PC-9 (cell line): ENCODE measurements at regions not wholly inside any gene's neighbourhood (a gene's known extent, or its start where the extent isn't known, plus 50 kb on each side); places are given as distances from the start of the nearest gene placed in this dataset.

Source experiments
- BruUV-seq: library from RNA; stranded (reverse); fragments of 400-500 nt; replicated peaks from 2 replicates; lab custom pipeline; 2021; lab: Mats Ljungman, UMichigan
- CTCF ChIA-PET: fragments of 300-600 bp; sonication (Branson Sonifier 250); formaldehyde crosslinking; loops from one replicate; lab custom pipeline; 2022; ENCODE audit warnings: antibody characterized with exemption; lab: Charles Lee
- POLR2A ChIA-PET: fragments of 300-600 bp; sonication (Branson Sonifier 250); formaldehyde crosslinking; loops from one replicate; lab custom pipeline; 2022; ENCODE audit warnings: antibody characterized with exemption; ENCODE audit not compliant: unreplicated experiment; lab: Charles Lee
- DNase-seq, 2 experiments: peaks; one replicate each; pipeline versions ENCODE4 v3.0.0 to v3.0.0-alpha.2; 2015 to 2022; ENCODE audit warnings: mixed read lengths in 1 of 2
- H2AFZ ChIP-seq: fragments of 200-600 bp; sonication (generic); 2 replicates; pipeline ENCODE4 v1.8.1; 2017; ENCODE audit warnings: antibody characterized with exemption
- H3F3A ChIP-seq: fragments of 200-600 bp; sonication (generic); 2 replicates; pipeline ENCODE4 v1.8.1; 2017; ENCODE audit warnings: antibody characterized with exemption, mild to moderate bottlenecking, low read depth; ENCODE audit not compliant: insufficient read depth
- H3K27ac ChIP-seq: fragments of 200-600 bp; sonication (generic); 2 replicates; pipeline ENCODE4 v1.6.1; 2016; ENCODE audit warnings: mixed run types
- H3K27me3 ChIP-seq: fragments of 200-600 bp; sonication (generic); 2 replicates; pipeline ENCODE4 v1.6.1; 2016; ENCODE audit warnings: low read depth, mixed run types; ENCODE audit not compliant: insufficient read depth
- H3K36me3 ChIP-seq: fragments of 200-600 bp; sonication (generic); 2 replicates; pipeline ENCODE4 v1.6.1; 2016; ENCODE audit warnings: low read depth, mixed run types
- H3K4me1 ChIP-seq: fragments of 200-600 bp; sonication (generic); replicated peaks from 2 replicates; pipeline ENCODE4 v1.6.1; 2016; ENCODE audit warnings: mixed run types; ENCODE audit not compliant: insufficient read depth
- H3K4me2 ChIP-seq: fragments of 200-600 bp; sonication (generic); 2 replicates; pipeline ENCODE4 v1.6.1; 2017; ENCODE audit warnings: mixed run types
- H3K4me3 ChIP-seq: fragments of 200-600 bp; sonication (generic); 2 replicates; pipeline ENCODE4 v1.6.1; 2016; ENCODE audit warnings: mixed run types
- H3K79me2 ChIP-seq: fragments of 200-600 bp; sonication (generic); 2 replicates; pipeline ENCODE4 v1.6.1; 2017; ENCODE audit warnings: low read depth, mixed run types
- H3K9me2 ChIP-seq: fragments of 200-600 bp; sonication (generic); 2 replicates; pipeline ENCODE4 v1.8.1; 2017; ENCODE audit warnings: mild to moderate bottlenecking; ENCODE audit not compliant: insufficient read depth
- H3K9me3 ChIP-seq: fragments of 200-600 bp; sonication (generic); 2 replicates; pipeline ENCODE4 v1.8.1; 2016; ENCODE audit warnings: low read depth; ENCODE audit not compliant: insufficient read depth
- H4K20me1 ChIP-seq: fragments of 200-600 bp; sonication (generic); 2 replicates; pipeline ENCODE4 v1.8.1; 2017; ENCODE audit not compliant: insufficient read depth
- EZH2 ChIP-seq: fragments of 200-600 bp; sonication (generic); IDR thresholded peaks from 2 replicates; pipeline ENCODE4 v1.8.0; 2017; ENCODE audit warnings: antibody characterized with exemption, low read depth
- intact Hi-C: fragments of 100-400 bp; cut with micrococcal nuclease; formaldehyde crosslinking; loops from one replicate; pipeline ENCODE4 v1.10.0; 2022; ENCODE audit not compliant: unreplicated experiment
- TF ChIP-seq, protein P1 (sequence below): fragments of 200-600 bp; sonication (generic); conservative IDR thresholded peaks from 2 replicates; pipeline ENCODE4 v1.6.1; 2017; ENCODE audit warnings: mixed run types, antibody characterized with exemption, mild to moderate bottlenecking, moderate library complexity

DNA sequence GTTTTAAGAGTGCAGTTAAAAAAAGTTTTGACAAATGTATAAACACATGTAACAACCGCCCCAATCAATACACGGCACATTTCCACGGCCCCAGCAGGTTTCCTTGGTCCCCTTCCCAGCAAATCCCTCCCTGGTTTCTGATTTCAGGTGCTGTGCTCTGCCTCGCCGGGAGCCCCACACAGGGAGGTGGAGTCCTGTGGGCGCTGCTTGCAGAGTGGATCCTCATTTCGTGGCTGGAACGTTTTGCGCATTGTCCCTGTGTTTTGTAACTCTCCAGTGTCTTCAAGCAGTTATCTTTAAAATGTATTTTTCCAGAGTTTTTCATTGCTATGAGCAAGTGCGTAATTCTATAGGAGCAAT is 124.8 kb downstream of the GALR1 start:
- no peaks in the 10 kb centered on the region for H3K79me2 ChIP-seq
- no peak overlapping the region for H3K4me2 ChIP-seq
- H3K9me3 ChIP-seq: peaks cover 4% of the 10 kb centered on the region; the same call in 1 of the 2 replicates
- no peaks in the 10 kb centered on the region for H3F3A ChIP-seq
- H3K27me3 ChIP-seq: peaks cover 60% of the 10 kb centered on the region
- no peaks in the 10 kb centered on the region for H3K4me1 ChIP-seq
- H2AFZ ChIP-seq: no peak overlapping the region
- CTCF ChIA-PET: no interaction called here
- no peak for TF ChIP-seq EZH2
- TF ChIP-seq, protein P1, sequence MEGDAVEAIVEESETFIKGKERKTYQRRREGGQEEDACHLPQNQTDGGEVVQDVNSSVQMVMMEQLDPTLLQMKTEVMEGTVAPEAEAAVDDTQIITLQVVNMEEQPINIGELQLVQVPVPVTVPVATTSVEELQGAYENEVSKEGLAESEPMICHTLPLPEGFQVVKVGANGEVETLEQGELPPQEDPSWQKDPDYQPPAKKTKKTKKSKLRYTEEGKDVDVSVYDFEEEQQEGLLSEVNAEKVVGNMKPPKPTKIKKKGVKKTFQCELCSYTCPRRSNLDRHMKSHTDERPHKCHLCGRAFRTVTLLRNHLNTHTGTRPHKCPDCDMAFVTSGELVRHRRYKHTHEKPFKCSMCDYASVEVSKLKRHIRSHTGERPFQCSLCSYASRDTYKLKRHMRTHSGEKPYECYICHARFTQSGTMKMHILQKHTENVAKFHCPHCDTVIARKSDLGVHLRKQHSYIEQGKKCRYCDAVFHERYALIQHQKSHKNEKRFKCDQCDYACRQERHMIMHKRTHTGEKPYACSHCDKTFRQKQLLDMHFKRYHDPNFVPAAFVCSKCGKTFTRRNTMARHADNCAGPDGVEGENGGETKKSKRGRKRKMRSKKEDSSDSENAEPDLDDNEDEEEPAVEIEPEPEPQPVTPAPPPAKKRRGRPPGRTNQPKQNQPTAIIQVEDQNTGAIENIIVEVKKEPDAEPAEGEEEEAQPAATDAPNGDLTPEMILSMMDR: no peak
- H3K9me2 ChIP-seq: no peaks in the 10 kb centered on the region
- intact Hi-C loops: no loop called here
- H3K27ac ChIP-seq: no peak overlapping the region
- no TSS peak for BruUV-seq
- no peak for DNase-seq
- H4K20me1 ChIP-seq: no peaks in the 10 kb centered on the region
- no peaks in the 10 kb centered on the region for H3K36me3 ChIP-seq
- POLR2A ChIA-PET: no interaction called here
- H3K4me3 ChIP-seq: no peak overlapping the region

DNA sequence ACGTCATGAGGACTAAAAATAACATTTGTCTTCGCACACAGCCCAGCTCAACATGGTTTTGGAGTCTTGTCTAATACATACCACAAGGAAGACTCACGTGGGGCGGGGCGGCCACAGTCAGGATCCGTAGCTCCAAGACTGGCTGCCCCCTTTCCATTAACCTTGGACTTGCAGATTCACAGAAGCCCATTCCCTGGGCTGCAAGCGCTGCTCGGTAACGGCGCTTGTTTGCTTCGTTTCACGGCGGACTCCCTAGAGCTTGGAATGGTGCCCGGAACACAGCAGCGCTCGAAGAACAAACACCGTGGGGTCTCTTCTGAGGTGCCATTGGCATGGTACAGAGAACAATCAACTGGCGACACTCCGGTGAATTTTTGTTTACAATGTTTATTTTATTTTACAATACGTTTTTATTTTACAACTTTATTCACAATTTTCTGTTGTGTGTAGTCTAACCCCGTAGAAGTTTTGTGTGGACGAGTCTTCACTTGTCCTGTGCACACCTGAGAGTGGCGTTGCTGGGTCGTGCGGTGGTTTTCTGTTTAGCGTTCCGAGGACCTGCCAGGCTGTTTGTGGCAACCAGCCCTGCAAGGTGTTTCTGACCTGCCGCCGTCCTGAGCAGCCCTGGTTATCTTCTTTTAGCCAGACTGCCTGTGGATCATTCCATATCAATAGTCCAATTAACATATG is 126.5 kb downstream of the GALR1 start:
- intact Hi-C loops: no loop called here
- ChIA-PET CTCF (no interaction called here), POLR2A (no interaction called here)
- H4K20me1 ChIP-seq: no peaks in the 10 kb centered on the region
- no peaks in the 10 kb centered on the region for H3K79me2 ChIP-seq
- no peak for TF ChIP-seq EZH2
- TF ChIP-seq, protein P1: no peak
- H3K9me2 ChIP-seq: no peaks in the 10 kb centered on the region
- no peak for DNase-seq
- BruUV-seq: no TSS peak
- H3K4me3 ChIP-seq: no peak overlapping the region
- peaks cover 68% of the 10 kb centered on the region for H3K27me3 ChIP-seq
- H3F3A ChIP-seq: no peaks in the 10 kb centered on the region
- no peak overlapping the region for H2AFZ ChIP-seq
- H3K27ac ChIP-seq: no peak overlapping the region
- no peak overlapping the region for H3K4me2 ChIP-seq
- H3K36me3 ChIP-seq: no peaks in the 10 kb centered on the region
- H3K9me3 ChIP-seq: no peaks in the 10 kb centered on the region
- no peaks in the 10 kb centered on the region for H3K4me1 ChIP-seq

DNA sequence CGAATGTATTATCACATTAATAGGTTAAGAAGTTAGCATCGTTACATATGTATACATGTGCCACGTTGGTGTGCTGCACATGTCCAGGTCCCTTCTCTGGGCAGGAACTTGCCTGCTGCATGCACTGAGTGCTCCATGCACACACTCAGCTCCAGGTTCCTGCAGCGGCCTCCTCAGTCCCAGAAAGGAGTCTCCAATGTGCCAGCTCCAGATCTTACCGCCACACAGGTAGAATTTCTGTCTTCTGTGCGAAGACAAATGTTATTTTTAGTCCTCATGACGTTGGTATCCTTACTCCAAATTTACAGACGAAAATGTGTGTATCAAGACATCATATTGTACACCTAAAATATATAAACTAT is 127.1 kb downstream of the GALR1 start:
- Histone ChIP-seq H3K27ac (no peak overlapping the region), H3K27me3 (peaks cover 73% of the 10 kb centered on the region), H4K20me1 (no peaks in the 10 kb centered on the region), H3K9me2 (no peaks in the 10 kb centered on the region), H3F3A (no peaks in the 10 kb centered on the region), H3K79me2 (no peaks in the 10 kb centered on the region), H3K4me3 (no peak overlapping the region), H3K4me2 (no peak overlapping the region), H3K4me1 (no peaks in the 10 kb centered on the region), H3K9me3 (no peaks in the 10 kb centered on the region), H3K36me3 (no peaks in the 10 kb centered on the region), H2AFZ (no peak overlapping the region)
- CTCF ChIA-PET: no interaction called here
- no peak for DNase-seq
- TF ChIP-seq EZH2: no peak
- TF ChIP-seq, protein P1: no peak
- POLR2A ChIA-PET: no interaction called here
- no TSS peak for BruUV-seq
- intact Hi-C loops: no loop called here
